NB4 (cell line): ENCODE measurements at regions not wholly inside any gene's neighbourhood (a gene's known extent, or its start where the extent isn't known, plus 50 kb on each side); places are given as distances from the start of the nearest gene placed in this dataset.

Experiments
- MYC ChIP-seq: IDR thresholded peaks from 2 replicates; pipeline ENCODE4 v1.6.1; 2011; ENCODE audit warnings: low read depth, low read length
- POLR2A ChIP-seq: IDR thresholded peaks from 2 replicates; pipeline ENCODE4 v1.6.1; 2011; ENCODE audit warnings: mild to moderate bottlenecking; ENCODE audit not compliant: insufficient read length; ENCODE audit errors: extremely low read depth
- TF ChIP-seq, protein P1 (sequence below): IDR thresholded peaks from one replicate; pipeline ENCODE4 v1.5.1; 2012; ENCODE audit warnings: low read depth, low read length
- TF ChIP-seq, protein P2 (sequence below): IDR thresholded peaks from 2 replicates; pipeline ENCODE4 v1.6.1; 2011; ENCODE audit warnings: low read depth, low read length

DNA sequence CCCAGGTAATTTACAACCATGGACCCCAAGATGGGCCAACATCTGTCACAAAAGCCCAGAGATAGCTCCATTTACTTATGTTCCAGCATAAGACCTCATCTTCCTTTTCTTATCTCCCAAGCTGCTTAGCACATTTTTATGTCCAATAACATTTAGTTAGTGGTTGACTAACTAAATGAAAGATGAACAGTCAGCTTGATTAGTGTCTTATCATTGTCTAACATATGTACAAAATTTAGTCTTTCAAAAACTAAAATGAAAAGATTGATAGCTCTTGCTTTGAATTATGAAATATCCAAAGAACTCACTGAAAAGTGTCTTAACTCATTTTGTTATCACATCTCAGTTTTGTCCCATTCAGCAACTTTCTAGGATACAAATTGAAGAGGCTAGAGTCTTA lies 163.1 kb upstream of the EGLN3 start:
- TF ChIP-seq POLR2A (no peak), MYC (no peak)
- TF ChIP-seq, protein P1, sequence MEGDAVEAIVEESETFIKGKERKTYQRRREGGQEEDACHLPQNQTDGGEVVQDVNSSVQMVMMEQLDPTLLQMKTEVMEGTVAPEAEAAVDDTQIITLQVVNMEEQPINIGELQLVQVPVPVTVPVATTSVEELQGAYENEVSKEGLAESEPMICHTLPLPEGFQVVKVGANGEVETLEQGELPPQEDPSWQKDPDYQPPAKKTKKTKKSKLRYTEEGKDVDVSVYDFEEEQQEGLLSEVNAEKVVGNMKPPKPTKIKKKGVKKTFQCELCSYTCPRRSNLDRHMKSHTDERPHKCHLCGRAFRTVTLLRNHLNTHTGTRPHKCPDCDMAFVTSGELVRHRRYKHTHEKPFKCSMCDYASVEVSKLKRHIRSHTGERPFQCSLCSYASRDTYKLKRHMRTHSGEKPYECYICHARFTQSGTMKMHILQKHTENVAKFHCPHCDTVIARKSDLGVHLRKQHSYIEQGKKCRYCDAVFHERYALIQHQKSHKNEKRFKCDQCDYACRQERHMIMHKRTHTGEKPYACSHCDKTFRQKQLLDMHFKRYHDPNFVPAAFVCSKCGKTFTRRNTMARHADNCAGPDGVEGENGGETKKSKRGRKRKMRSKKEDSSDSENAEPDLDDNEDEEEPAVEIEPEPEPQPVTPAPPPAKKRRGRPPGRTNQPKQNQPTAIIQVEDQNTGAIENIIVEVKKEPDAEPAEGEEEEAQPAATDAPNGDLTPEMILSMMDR, result no peak
- TF ChIP-seq, protein P2, sequence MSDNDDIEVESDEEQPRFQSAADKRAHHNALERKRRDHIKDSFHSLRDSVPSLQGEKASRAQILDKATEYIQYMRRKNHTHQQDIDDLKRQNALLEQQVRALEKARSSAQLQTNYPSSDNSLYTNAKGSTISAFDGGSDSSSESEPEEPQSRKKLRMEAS, result no peak
